ENCODE measurements at regions not wholly inside any gene's neighbourhood (a gene's known extent, or its start where the extent isn't known, plus 50 kb on each side); places are given as distances from the start of the nearest gene placed in this dataset.

GRCh38 chr7:51446785-51447184, 130.2 kb upstream of the COBL start:
- intact Hi-C loops (cut with DNase I) = no loop called here
- WGBS = 69% methylated on average over 5 of the region's 5 CpGs
- no peak for TF ChIP-seq EP300 (IDR thresholded peaks at IDR 0.05)
- no peak for TF ChIP-seq POLR2A (IDR thresholded peaks at IDR 0.05; ENCODE audit: low read depth)
- TF ChIP-seq POLR2AphosphoS5 (IDR thresholded peaks at IDR 0.05) = no peak
- no peak for TF ChIP-seq CTCF (IDR thresholded peaks at IDR 0.05)

GRCh38 chr7:51446356-51446755, 129.7 kb upstream of the COBL start:
- H3K27me3 ChIP-seq = no peaks in the 10 kb centered on the region
- no peaks in the 10 kb centered on the region for H3K4me1 ChIP-seq
- H3K36me3 ChIP-seq = no peaks in the 10 kb centered on the region
- no peak for TF ChIP-seq EP300 (IDR thresholded peaks at IDR 0.05)
- TF ChIP-seq CTCF (IDR thresholded peaks at IDR 0.05) = no peak
- TF ChIP-seq POLR2AphosphoS5 (IDR thresholded peaks at IDR 0.05) = no peak
- TF ChIP-seq POLR2A (IDR thresholded peaks at IDR 0.05; ENCODE audit: low read depth) = no peak
- DNase-seq (ENCODE audit: extremely low spot score) = peak; percentile 45
- no peak overlapping the region for H3K27ac ChIP-seq (replicated peaks in 1 of 4)
- H3K9me3 ChIP-seq = no peaks in the 10 kb centered on the region
- H3K4me3 ChIP-seq = no peak overlapping the region
- intact Hi-C loops (cut with DNase I) = no loop called here
- 79% methylated on average over 11 of the region's 11 CpGs for WGBS

More at GRCh38 chr7:51446785-51447184, 130.2 kb upstream of the COBL start:
- Histone ChIP-seq H3K27ac (replicated peaks in 1 of 4) (no peak overlapping the region), H3K4me1 (peaks cover 0 to under 1% (median 0%) of the 10 kb centered on the region in 4 donors), H3K27me3 (no peaks in the 10 kb centered on the region), H3K9me3 (no peaks in the 10 kb centered on the region), H3K36me3 (no peaks in the 10 kb centered on the region), H3K4me3 (no peak overlapping the region)
- DNase-seq (ENCODE audit: extremely low spot score) = no peak

- Histone ChIP-seq H3K27me3 (no peaks in the 10 kb centered on the region), H3K27ac (replicated peaks in 1 of 4) (no peak overlapping the region), H3K4me3 (no peak overlapping the region), H3K9me3 (no peaks in the 10 kb centered on the region), H3K36me3 (no peaks in the 10 kb centered on the region), H3K4me1 (no peaks in the 10 kb centered on the region)
- TF ChIP-seq POLR2A (IDR thresholded peaks at IDR 0.05; ENCODE audit: low read depth) (no peak), CTCF (IDR thresholded peaks at IDR 0.05) (no peak), POLR2AphosphoS5 (IDR thresholded peaks at IDR 0.05) (no peak), EP300 (IDR thresholded peaks at IDR 0.05) (no peak)
- 50% methylated on average over 1 of the region's 1 CpG for WGBS
- peak; percentile 21 for DNase-seq (ENCODE audit: extremely low spot score)
- intact Hi-C loops (cut with DNase I) = no loop called here
These were observed 128.3 kb upstream of the COBL start for GRCh38 chr7:51444936-51445335.

- intact Hi-C loops (cut with DNase I) = no loop called here
- H3K9me3 ChIP-seq = no peaks in the 10 kb centered on the region
- no peak overlapping the region for H3K4me3 ChIP-seq
- no peaks in the 10 kb centered on the region for H3K36me3 ChIP-seq
- TF ChIP-seq CTCF (IDR thresholded peaks at IDR 0.05) (peak; percentile 65 to 81 (median 80)), POLR2AphosphoS5 (IDR thresholded peaks at IDR 0.05) (no peak), EP300 (IDR thresholded peaks at IDR 0.05) (no peak), POLR2A (IDR thresholded peaks at IDR 0.05; ENCODE audit: low read depth) (no peak)
- 22% methylated on average over 13 of the region's 13 CpGs for WGBS
- H3K4me1 ChIP-seq = no peaks in the 10 kb centered on the region
- H3K27ac ChIP-seq (replicated peaks in 1 of 4) = no peak overlapping the region
- no peak for DNase-seq (ENCODE audit: extremely low spot score)
- peaks cover 0 to 19% (median 0%) of the 10 kb centered on the region in 4 donors for H3K27me3 ChIP-seq
These were observed 114.0 kb upstream of the COBL start for GRCh38 chr7:51430480-51431086.
